ENCODE measurements at regions not wholly inside any gene's neighbourhood (a gene's known extent, or its start where the extent isn't known, plus 50 kb on each side); places are given as distances from the start of the nearest gene placed in this dataset.

DNA sequence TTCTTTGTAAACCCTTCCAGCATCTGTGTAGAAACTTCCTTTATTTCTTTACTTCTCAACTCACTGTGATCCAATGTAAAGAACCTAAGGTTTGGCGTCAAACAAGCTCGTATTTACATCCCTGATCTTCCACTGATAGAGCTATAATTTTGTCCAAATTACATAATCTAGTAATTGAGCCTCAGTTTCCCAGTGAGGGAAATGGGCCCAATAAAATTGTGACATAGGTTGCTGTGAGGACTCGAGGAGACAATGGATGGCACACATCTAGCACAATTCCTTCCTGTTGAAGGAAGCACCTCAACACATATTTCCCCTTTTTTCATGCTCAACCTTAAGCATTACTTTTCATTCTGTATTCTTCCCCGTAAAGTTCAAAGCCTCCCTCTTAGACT lies 193.3 kb upstream of the BMPER start:
- peaks cover 13% of the 10 kb centered on the region for H3K27me3 Mint-ChIP-seq (ENCODE audit: unreplicated experiment)
- no peaks in the 10 kb centered on the region for H3K9me3 Mint-ChIP-seq (ENCODE audit: unreplicated experiment)
- no peak overlapping the region for H3K4me3 Mint-ChIP-seq (ENCODE audit: unreplicated experiment)
- DNase-seq (ENCODE audit: extremely low spot score, unreplicated experiment), result no peak
- TF ChIP-seq CTCF (IDR thresholded peaks at IDR 0.05), result no peak
- H3K36me3 Mint-ChIP-seq (ENCODE audit: unreplicated experiment), result no peaks in the 10 kb centered on the region
- no peak overlapping the region for H3K27ac Mint-ChIP-seq (ENCODE audit: unreplicated experiment)
- peaks cover 3% of the 10 kb centered on the region for H3K4me1 Mint-ChIP-seq (ENCODE audit: unreplicated experiment)

DNA sequence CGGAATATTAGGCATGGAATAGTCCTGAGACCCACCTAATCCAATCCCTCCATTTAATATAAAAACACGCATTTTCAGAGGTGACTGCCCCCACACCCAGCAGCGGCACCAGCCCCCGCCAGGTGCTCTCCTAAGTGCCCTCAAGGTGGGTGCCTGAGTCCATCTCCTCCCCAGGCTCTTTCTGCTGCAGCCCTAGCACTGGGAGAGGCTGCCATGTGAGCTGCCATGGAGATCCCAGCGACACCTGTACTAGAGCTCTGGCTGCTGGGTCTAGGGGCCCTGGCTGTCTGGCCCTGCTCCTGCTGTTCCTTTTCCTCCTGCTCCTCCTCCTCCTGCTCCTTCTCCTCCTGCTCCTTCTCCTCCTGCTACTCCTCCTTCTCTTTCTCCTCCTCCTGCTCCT lies 191.1 kb upstream of the BMPER start:
- Mint-ChIP-seq H3K27me3 (ENCODE audit: unreplicated experiment) (peaks cover 14% of the 10 kb centered on the region), H3K36me3 (ENCODE audit: unreplicated experiment) (no peaks in the 10 kb centered on the region), H3K9me3 (ENCODE audit: unreplicated experiment) (no peaks in the 10 kb centered on the region), H3K4me3 (ENCODE audit: unreplicated experiment) (no peak overlapping the region), H3K4me1 (ENCODE audit: unreplicated experiment) (no peaks in the 10 kb centered on the region), H3K27ac (ENCODE audit: unreplicated experiment) (no peak overlapping the region)
- DNase-seq (ENCODE audit: extremely low spot score, unreplicated experiment), result peak; percentile 40
- TF ChIP-seq CTCF (IDR thresholded peaks at IDR 0.05), result no peak

DNA sequence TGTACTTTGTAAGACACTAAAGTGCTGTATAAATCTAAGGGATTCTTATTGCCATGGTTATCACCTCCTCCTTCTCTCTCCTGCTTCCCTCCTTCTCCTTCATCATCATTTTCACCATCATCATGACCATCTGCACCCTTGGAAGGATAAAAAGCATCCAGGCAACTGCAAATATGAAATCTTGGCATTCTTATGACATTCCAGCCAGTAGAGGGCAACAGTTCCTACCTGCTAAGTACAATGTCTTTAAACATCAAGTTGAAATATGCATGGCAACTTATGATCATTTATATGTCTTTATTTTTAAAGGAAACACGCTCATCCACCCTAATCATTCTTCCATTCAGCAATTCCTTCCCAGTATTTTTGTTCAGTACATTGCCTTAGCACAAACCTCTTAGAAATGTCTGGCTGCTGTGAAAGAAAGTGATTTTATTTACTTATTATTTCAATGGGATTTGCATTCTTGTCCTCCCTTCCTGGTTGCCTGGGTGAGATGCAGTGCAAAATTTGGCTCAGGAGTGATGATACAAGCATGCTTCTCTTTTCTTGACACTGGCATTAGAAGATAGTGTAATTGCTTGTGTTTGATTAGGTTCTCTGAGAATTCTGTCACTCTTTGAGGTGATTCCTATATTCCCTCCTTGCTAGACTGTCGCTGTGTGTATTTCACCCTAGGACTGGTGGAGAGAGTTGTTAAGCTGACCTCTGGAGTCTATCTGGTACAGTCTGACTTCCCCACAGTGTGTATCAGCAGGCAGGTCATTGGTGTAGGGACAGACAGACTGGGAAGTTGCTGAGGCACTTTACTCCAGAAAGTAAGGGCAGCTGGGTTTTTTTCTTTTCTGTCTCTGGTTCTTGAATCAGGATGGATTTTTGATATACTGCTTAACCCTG lies 188.5 kb upstream of the BMPER start:
- TF ChIP-seq CTCF (IDR thresholded peaks at IDR 0.05), result peak; percentile 73
- no peaks in the 10 kb centered on the region for H3K36me3 Mint-ChIP-seq (ENCODE audit: unreplicated experiment)
- no peak for DNase-seq (ENCODE audit: extremely low spot score, unreplicated experiment)
- no peak overlapping the region for H3K27ac Mint-ChIP-seq (ENCODE audit: unreplicated experiment)
- H3K9me3 Mint-ChIP-seq (ENCODE audit: unreplicated experiment), result peaks cover 5% of the 10 kb centered on the region
- peaks cover 14% of the 10 kb centered on the region for H3K27me3 Mint-ChIP-seq (ENCODE audit: unreplicated experiment)
- H3K4me1 Mint-ChIP-seq (ENCODE audit: unreplicated experiment), result peaks cover 2% of the 10 kb centered on the region
- no peak overlapping the region for H3K4me3 Mint-ChIP-seq (ENCODE audit: unreplicated experiment)

GRCh38 chr7:33719059-33719581 lies 186.2 kb upstream of the BMPER start:
- no peak overlapping the region for H3K4me3 Mint-ChIP-seq (ENCODE audit: unreplicated experiment)
- TF ChIP-seq CTCF (IDR thresholded peaks at IDR 0.05), result no peak
- H3K36me3 Mint-ChIP-seq (ENCODE audit: unreplicated experiment), result no peaks in the 10 kb centered on the region
- DNase-seq (ENCODE audit: extremely low spot score, unreplicated experiment), result no peak
- H3K27ac Mint-ChIP-seq (ENCODE audit: unreplicated experiment), result no peak overlapping the region
- H3K27me3 Mint-ChIP-seq (ENCODE audit: unreplicated experiment), result peaks cover 14% of the 10 kb centered on the region
- H3K4me1 Mint-ChIP-seq (ENCODE audit: unreplicated experiment), result peaks cover 13% of the 10 kb centered on the region
- H3K9me3 Mint-ChIP-seq (ENCODE audit: unreplicated experiment), result peaks cover 5% of the 10 kb centered on the region

DNA sequence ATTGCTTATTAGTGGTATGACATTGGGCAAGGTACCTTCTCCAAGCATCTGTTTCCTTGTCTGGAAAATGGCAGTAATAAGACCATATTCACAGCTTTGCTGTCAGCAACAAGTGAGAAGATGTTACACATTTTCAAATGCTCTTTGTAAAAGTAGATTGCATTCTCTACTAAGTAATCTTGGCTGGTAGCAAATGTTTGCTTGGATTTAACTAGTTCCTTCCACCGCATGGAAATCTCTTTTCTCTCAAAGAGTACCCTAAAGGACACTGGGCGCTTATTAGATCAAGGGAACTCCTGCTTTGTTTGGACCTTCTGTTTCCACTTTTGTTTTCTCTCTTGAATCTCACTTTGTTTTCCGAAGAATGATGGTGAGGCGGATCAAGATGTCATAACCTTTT lies 185.2 kb upstream of the BMPER start:
- no peak overlapping the region for H3K27ac Mint-ChIP-seq (ENCODE audit: unreplicated experiment)
- TF ChIP-seq CTCF (IDR thresholded peaks at IDR 0.05), result no peak
- H3K9me3 Mint-ChIP-seq (ENCODE audit: unreplicated experiment), result peaks cover 5% of the 10 kb centered on the region
- no peak overlapping the region for H3K4me3 Mint-ChIP-seq (ENCODE audit: unreplicated experiment)
- H3K36me3 Mint-ChIP-seq (ENCODE audit: unreplicated experiment), result no peaks in the 10 kb centered on the region
- H3K27me3 Mint-ChIP-seq (ENCODE audit: unreplicated experiment), result peaks cover 7% of the 10 kb centered on the region
- no peak for DNase-seq (ENCODE audit: extremely low spot score, unreplicated experiment)
- H3K4me1 Mint-ChIP-seq (ENCODE audit: unreplicated experiment), result peaks cover 13% of the 10 kb centered on the region
